Adrenal gland (tissue), 5 donors: ENCODE measurements at regions not wholly inside any gene's neighbourhood (a gene's known extent, or its start where the extent isn't known, plus 50 kb on each side); places are given as distances from the start of the nearest gene placed in this dataset.

Source experiments
- CTCF ChIP-seq, 6 experiments: fragments of 450-650 bp in 4 of 6; fragments of 200-600 bp in 2 of 6; sonication (generic) in 1 of 6; IDR thresholded peaks; 1 replicate in 5 of 6; 2 replicates in 1 of 6; pipeline versions ENCODE4 v1.5.1 to v1.8.0; 2016 to 2021; ENCODE audit warnings: antibody characterized with exemption in 6 of 6, mild to moderate bottlenecking in 2 of 6, moderate library complexity in 1 of 6
- POLR2A ChIP-seq, 2 donors: fragments of 450-650 bp; IDR thresholded peaks; one replicate each; pipeline ENCODE4 v1.6.1; 2017; ENCODE audit warnings: antibody characterized with exemption in 2 of 2, mild to moderate bottlenecking in 2 of 2, moderate library complexity in 1 of 2
- donor health status: DM: no; HTN: no; CAD: no.

- TF ChIP-seq CTCF (IDR thresholded peaks at IDR 0.05) (no peak), POLR2A (IDR thresholded peaks at IDR 0.05) (no peak)
These were observed 92.8 kb downstream of the EOMES start for GRCh38 chr3:27629366-27629765.
